HG03342 (cell line): ENCODE measurements at regions not wholly inside any gene's neighbourhood (a gene's known extent, or its start where the extent isn't known, plus 50 kb on each side); places are given as distances from the start of the nearest gene placed in this dataset.
"Not testable (repeated sequence)": the region's sequence is repeated elsewhere in the genome, so short reads cannot be mapped to it uniquely, and the experiment has no call there.

Experiments used
- ATAC-seq: cut with Tn5 transposase; IDR thresholded peaks from one replicate; pipeline ENCODE4 v1.9.1; 2021; ENCODE audit warnings: mild to moderate bottlenecking, moderate library complexity; ENCODE audit not compliant: unreplicated experiment

DNA sequence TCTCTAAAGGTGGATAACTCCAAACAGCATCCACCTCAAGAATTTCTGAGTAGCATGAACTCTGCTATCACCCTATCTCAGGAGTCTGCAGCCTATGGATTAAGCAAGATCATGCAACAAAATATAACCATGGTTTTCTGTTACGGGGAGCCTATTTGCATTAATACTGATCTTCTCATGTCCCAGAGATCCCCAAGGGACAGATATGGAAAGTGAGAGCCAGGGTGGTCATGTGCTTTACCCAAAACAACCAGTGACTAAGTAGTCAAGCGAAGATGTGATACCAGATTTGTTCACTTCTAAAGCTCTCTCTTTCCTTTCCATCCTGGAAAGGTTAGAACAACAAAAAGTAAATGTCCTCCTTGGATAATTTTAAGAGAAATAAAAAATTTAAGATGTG is 125.1 kb downstream of the PRRX1 start:
- ATAC-seq: peak; percentile 65

DNA sequence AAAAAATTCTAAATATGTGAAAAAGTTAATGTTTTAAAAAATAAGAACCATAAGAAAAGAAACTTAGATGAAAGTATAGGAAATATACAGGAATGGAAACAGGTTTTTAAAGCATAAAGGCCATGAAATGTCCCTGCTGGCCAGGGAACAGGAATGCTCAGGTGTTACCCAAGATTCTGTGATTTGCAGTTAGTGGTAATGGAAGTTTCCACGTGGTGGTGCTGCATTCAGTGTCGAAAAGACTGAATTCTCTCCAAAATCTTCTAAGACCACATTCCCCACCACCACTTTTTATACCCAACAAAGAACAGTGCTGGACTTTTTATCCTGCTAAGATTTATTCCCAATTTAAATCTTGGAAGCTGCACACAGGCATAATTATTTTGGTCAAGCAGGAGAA is 126.2 kb downstream of the PRRX1 start:
- ATAC-seq: no peak

DNA sequence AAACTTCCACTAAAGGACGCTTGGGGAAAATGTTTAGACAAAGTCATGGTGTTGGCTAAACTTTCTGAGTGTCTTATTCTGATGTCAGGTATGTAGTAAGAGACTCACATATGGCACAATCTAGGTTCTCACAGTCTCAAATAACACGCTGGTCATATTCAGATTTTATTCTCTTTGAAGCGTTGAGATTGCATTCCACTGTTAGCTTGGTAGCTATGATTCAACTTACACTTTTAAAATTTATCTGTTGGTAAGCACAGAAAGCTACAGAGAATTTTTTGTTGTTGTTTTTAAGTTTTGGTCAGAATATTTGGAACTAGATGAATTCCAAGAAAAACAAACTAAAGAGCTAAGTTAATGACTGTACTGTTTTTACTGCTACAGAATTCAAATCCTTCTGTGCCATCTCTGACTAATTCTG is 126.7 kb downstream of the PRRX1 start:
- no peak for ATAC-seq

DNA sequence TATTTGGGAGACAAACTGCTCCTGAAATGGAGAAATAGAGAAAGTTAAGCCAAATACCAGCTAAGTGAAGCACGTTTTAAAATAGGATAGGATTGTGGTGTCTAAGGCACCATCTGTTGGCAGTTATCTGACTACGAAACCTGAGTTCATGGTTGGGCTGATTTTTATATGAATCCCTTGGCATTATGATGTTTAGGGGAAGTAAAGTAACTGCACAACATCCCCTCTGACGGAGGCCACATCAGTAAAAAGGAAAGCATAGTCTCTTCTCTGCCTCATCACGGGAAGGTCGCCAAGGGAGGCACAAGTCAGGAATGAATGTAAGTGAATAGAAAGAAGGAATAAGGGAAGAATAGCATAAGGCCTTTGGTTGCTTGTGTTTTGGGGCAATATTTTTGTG is 128.0 kb downstream of the PRRX1 start:
- no peak for ATAC-seq

DNA sequence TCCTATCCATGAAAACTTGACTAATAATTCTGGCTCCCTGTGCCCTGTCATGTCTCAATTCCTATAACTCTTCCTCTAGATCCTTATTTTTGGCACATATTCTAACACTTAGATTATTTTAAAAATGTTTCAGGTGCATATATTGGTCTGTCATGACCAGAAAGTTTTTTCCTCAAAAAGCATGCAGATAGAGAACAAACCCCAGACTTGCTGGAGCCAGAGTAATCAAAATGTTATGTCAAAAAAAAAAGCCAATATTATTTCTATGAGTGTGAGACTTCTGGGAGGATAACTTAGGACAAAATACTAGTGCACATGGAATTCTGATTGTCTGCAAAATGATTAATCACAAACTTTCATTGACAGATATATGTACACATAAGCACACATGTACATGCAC is 135.1 kb upstream of the MROH9 start:
- no peak for ATAC-seq

DNA sequence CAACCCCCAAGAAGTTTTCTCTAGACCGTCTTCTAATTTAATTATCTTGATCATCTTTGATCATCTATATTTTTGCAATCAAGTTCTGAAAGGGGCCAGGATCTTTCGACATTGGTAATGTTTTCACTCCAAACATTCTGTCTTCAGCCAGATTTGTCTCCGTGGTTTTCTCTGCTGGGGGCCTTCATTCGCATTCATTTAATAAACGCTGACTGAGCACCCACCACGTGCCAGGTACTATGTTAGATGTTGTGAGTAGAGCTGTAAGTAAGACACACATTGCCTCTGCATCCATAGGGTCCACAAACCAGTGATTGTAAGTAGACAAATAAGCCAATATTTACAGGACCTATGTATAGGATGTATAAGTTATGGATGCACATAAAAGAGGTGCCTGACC is 134.5 kb upstream of the MROH9 start:
- no peak for ATAC-seq

DNA sequence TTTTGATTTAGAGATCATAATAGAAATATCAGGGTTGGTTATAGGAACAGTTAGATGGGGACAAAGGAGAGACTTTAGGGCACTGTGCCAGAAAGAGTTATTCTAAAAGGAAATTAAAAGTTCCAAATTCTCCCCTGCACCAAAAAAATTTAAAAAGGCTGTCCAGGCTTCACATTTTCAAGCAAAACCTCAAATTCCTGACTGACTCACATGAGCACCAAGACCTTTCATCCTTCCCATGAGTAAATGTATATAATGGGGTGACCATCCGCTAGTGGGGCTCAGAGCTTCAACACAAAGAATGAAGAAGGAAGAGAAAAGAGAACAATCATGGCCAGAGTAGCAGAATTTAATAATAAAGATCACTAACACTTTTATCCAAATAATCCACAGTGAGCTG is 131.6 kb upstream of the MROH9 start:
- ATAC-seq: no peak

DNA sequence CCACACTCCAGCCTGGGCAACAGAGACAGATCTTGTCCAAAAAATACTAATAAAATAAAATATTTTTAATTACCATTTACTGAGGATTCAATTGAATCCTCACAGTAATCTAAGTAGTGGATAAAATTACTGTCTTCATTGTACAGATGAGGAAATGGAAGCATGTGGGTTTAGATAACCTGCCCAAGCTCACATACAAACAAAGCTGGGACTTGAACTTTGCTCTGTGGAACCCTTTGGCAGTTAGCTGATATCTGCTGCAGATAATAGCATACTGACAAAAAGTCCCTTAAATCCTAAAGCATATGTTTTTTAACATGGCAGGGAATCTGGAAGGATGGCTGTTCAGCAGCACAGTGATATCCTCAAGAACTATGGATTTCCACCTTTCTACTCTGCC is 130.9 kb upstream of the MROH9 start:
- ATAC-seq: no peak

DNA sequence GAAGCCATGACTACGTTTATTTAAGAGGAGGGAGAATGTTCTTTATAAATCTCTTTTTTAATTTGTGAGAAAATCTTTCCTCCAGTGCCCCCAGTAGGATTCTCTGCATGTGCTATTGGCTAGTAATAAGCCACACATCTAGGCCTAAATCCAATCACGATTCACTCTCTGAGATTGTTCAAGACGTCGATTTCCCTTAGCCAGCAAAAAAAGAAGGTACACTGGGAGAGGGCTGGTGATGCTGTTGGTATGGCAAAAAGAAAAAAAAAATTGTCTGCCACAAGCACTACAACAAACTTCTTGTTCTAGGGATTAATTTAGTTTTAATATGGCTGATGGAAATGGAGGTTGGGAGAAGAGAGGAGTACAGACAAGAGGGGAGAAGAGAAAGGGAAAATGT is 130.5 kb upstream of the MROH9 start:
- ATAC-seq: no peak

DNA sequence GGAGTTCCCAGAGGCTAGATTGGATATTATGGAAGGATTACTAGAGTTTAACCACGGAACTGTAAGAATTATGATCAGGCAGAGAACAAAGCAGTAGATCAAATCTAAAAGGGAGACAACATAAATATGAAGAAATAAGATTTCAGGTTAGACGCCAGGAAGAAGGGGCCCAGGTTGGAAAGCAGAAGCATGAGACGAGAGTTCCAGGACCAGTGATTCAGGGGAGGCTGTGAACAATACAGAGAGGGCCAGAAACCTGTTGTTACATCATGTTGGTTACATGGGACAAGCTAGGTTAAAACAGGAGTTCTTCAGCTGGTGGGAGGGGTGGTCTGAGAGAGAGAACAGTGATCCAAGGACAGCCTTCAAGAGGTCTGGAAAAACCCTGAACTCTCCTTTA is 128.4 kb upstream of the MROH9 start:
- no peak for ATAC-seq

DNA sequence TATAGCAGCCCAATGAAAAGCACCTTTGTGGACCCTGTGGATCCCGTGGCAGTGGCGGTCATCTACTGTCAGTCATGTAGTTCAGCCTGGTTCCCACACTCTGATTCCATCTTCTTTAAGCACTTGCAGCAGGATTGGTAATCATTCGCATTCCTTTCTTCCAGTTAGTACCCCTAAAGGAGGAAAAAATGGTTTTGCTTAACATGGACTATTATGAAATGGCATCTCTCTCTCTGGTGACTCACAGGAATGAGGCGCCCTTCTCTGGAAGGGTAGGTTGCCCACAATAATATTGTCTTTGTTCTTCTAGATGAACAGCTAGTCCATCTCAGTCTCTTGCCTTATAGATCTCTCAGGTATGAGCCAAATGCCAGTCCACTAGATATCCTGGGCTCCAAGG is 127.9 kb upstream of the MROH9 start:
- no peak for ATAC-seq

DNA sequence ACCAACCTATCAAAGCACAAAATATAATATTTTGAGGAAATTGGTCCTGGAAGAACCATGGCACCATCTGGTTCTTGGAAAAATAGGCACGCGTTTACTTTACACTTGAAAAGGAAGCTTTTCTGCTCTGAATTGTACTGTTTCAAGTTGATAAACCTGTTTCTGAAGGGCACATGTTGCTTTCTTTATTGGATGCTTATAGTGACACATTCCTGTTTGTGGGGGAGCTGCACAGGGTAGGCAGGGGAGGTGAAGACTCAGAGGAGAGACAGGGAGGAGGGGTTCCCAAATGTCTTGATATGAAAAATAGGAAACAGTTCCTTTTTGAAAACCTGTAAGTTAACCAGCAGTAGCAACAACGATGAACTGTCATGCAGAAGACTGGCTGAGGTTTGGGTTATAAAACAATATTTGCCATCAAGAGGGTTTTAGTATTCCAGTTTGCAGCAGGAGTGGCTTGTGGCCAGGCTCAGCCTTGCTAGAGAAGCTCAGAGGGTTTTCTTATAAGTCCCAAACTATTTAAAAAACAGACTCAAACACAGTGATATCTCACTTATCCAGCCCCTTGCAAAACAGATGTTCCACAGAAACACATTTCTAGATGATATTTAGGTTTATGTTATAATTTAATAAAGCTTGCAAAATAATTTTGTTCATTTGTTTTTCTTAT is 127.0 kb upstream of the MROH9 start:
- no peak for ATAC-seq

DNA sequence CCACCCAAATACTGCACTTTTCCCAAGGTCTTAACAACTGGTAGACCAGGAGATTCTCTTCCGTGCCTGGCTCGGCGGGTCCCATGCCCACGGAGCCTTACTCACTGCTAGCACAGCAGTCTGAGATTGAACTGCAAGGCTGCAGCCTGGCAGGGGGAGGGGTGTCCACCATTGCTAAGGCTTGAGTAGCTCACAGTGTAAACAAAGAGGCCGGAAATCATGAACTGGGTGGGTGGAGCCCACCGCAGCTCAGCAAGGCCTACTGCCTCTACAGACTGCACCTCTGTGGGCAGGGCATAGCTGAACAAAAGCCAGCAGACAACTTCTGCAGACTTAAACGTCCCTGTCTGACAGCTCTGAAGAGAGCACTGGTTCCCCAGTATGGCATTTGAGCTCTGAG is 124.3 kb upstream of the MROH9 start:
- ATAC-seq: not testable (repeated sequence)

DNA sequence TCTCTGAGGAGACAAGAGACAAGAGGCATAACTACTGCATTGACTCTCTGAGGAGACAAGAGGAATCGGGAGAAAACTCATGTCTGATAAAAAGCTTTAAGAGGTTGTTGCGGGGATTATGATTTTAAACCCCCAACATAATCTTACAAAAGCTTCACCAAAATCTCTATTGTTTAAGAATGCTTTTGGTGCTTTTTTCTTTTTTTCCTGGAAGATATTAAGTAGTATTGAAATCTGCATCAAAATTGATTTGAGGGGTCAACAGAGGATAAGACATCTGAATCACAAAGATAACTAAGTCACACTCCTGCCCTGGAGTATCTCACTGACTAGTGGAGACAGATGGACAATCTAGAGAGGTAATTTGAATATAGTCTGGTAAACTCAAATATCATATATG is 115.6 kb upstream of the MROH9 start:
- no peak for ATAC-seq

DNA sequence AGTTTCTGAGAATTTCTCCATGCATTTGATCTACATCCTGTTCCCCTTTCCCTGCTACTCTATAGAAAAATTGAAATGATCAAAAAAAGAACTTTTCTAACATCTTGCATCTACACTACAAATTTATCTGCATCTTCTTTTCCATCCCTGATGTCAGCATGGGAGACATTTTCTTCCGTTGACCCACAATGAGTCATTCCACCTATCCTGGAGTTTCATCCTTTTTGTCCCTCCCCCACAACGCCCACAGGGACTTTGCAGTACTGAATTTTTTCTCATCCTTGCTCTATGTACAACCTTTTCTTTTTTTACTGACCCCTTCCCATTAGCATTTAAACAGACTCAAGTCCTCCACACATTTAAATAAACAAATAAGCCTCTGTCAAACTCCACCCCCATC is 112.2 kb upstream of the MROH9 start:
- ATAC-seq: no peak

DNA sequence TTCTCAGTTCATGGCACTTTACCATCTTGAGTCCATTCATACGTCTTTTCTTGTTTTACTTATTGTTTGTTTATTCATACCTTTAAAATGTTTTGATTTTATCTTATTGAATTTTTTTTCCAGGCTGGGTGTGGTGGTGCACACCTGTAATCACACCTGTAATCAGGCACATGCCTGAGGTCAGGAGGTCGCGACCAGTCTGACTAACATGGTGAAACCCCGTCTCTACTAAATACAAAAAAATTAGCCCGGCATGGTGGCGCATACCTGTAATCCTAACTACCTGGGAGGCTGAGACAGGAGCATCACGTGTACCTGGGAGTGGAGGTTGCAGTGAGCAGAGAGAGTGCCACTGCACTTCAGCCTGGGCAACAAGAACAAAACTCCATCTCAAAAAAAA is 104.1 kb upstream of the MROH9 start:
- ATAC-seq: no peak

DNA sequence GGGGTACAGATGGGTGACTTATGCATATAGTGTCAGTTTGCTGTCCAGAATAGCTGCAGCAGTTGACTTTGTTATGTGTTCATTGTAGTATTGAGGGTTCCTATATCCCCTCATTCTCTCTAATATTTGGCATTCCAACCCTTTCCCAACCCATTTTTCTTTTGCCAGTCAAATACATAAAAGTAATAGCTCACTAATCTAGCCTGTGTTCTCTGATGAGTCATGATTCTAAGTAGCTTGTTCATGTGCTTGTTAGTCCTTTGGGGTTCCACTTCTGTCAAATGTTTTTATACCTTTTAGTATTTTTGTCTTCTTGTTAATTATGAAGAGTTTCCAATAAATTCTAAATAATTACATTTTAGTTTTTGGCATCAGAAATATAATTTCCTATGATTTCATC is 99.2 kb upstream of the MROH9 start:
- ATAC-seq: no peak

DNA sequence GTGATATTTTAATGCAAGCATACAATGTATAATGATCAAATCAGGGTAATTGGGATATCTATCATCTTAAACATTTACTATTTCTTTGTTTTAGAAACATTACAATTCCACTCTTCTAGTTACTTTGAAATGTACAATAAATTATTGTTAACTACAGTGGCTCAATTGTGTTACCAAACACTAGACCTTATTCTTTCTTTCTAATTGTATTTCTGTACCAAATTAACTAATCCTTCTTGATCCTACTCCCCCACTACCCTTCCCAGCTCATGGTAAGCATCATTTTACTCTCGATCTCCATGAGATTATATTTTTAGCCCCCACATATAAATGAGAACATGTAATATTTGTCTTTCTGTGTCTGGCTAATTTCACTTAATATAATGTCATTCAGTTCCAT is 95.0 kb upstream of the MROH9 start:
- ATAC-seq: no peak

DNA sequence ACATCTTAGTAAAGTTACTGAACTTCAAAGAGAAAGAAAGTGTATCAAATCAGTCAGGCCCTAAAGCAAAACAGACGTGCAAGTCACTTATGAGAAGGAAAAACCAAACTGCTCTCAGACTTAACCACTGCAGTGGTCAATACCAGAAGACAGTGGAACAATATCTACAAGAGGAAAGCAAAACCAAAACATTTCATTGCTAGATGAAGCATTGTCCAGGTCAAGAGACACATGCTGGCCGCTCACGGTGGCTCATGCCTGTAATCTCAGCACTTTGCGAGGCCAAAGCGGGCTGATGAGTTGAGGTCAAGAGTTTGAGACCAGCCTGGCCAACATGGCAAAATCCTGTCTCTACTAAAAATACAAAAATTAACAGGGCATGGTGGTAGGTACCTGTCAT is 82.0 kb upstream of the MROH9 start:
- ATAC-seq: peak; percentile 81

DNA sequence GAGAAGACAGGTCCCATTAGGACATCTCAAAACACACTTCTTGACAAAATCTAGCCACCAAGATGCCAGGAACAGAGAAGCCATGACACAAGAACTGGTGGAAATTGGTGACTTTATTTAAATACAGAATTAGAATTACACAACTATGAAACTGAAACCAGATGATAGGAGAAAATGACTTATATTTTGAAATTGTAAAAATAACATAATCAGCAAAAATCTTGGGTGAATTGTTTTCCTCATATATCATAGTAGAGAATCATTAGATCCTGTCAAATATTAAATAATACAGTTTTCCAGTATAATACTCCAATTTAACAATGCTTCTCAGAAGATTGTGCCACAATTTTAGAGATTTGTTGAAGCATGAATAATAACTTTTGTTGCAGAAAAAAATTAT is 81.5 kb upstream of the MROH9 start:
- ATAC-seq: no peak

DNA sequence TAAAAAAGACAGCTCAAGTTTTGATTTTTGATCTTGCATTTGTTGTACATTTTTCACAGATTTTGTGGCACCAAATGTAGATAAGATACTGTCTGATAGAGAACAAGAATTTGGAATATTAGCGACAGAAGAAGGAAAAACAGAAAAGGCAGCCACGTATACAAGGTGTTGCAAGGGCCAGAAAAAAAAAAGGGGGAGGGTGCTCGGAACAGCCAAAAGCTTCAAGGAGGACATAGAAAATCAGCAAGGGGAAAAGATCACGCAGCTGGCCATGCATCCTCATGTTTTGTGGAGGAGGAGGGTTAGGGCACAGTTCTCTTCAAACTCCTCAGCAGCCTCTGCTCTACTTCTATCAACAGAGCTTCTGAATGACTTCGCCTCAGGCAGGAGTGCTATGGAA is 80.7 kb upstream of the MROH9 start:
- no peak for ATAC-seq

DNA sequence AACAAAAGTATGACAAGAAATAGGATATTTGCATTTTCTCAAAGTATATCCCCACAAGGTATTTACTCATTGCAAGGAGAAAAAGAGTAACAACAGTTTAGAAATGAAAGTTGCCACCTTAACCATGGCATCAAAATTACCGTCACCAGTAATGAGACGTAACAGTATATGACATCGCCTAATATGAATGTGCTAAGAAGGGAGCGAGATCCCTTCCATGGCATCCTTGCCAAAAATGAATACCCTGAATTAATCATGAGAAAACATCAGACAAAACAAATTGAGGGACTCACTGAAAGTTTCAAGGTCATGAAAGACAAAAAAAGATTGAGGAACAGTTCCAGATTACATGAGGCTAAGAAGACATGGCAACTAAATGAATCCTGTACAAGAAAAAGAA is 78.9 kb upstream of the MROH9 start:
- ATAC-seq: no peak

DNA sequence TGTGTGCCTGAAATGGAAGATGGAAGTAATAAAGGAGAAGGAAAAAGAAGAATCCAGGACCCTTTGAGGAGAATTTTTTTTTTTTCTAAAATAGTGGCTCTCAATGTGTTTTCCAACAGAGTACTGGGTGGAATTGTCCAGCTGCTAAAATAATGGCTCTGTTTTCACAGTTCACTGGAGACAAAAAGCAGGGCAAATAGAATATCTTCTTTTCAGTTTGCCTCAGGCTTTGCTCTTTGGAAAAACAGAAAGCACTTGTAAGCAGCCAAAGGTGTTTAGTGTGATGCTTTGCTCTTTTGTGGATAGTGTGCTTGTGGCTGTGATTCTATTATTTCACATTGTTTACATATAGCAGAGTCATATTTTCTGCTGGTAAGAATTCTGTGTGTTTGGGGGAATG is 77.4 kb upstream of the MROH9 start:
- no peak for ATAC-seq

DNA sequence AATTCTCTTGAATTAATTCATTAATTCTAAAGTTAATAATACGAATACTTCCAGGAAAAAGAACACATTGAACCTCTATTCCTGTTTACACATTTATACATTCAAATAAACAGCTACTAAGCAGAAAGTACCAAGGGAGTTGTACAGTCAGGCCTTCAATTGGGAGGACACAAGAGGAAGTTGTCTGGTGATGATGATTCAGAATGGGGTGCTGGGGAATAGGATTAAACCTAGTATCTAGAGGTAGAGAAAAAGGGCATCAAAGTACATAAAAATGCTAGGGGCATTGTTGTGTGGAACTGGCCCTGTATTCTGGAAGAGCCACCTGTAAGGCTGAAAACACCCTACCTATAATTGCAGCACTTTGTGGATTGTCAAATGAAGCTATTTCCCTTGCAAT is 71.7 kb upstream of the MROH9 start:
- no peak for ATAC-seq
